Smooth muscle cell (in vitro differentiated cells): ENCODE measurements at regions not wholly inside any gene's neighbourhood (a gene's known extent, or its start where the extent isn't known, plus 50 kb on each side); places are given as distances from the start of the nearest gene placed in this dataset.

ENCODE experiments used
- DNase-seq: peaks from one replicate; lab custom pipeline; 2025; ENCODE audit not compliant: unreplicated experiment; lab: John Stamatoyannopoulos, UW
- H2AFZ ChIP-seq: fragments of 200-600 bp; sonication (generic); 2 replicates; pipeline ENCODE4 v1.6.0; 2016; ENCODE audit warnings: antibody characterized with exemption, low read depth, mild to moderate bottlenecking
- H3F3A ChIP-seq: fragments of 200-600 bp; sonication (generic); 2 replicates; pipeline ENCODE4 v1.6.0; 2017; ENCODE audit warnings: antibody characterized with exemption, low read depth
- H3K27ac ChIP-seq: fragments of 200-600 bp; sonication (generic); 2 replicates; pipeline ENCODE4 v1.5.1; 2016; ENCODE audit warnings: low read depth, mild to moderate bottlenecking
- H3K27me3 ChIP-seq: fragments of 200-600 bp; sonication (generic); 2 replicates; pipeline ENCODE4 v1.6.1; 2016; ENCODE audit warnings: low read depth, mild to moderate bottlenecking
- H3K36me3 ChIP-seq: fragments of 200-600 bp; sonication (generic); 2 replicates; pipeline ENCODE4 v1.5.1; 2016; ENCODE audit warnings: low read depth
- H3K4me1 ChIP-seq: fragments of 200-600 bp; sonication (generic); 2 replicates; pipeline ENCODE4 v1.5.1; 2016; ENCODE audit warnings: low read depth
- H3K4me2 ChIP-seq: fragments of 200-600 bp; sonication (generic); 2 replicates; pipeline ENCODE4 v1.6.0; 2016; ENCODE audit warnings: mild to moderate bottlenecking
- H3K4me3 ChIP-seq: fragments of 200-600 bp; sonication (generic); 2 replicates; pipeline ENCODE4 v1.5.1; 2016; ENCODE audit warnings: mild to moderate bottlenecking
- H3K79me2 ChIP-seq: fragments of 200-600 bp; sonication (generic); 2 replicates; pipeline ENCODE4 v1.6.0; 2016; ENCODE audit warnings: low read depth, mild to moderate bottlenecking
- H3K9ac ChIP-seq: fragments of 200-600 bp; sonication (generic); 2 replicates; pipeline ENCODE4 v1.6.0; 2016; ENCODE audit warnings: low read depth
- H3K9me3 ChIP-seq: fragments of 200-600 bp; sonication (generic); replicated peaks from 2 replicates; pipeline ENCODE4 v1.5.1; 2016; ENCODE audit warnings: low read depth
- H4K20me1 ChIP-seq: fragments of 200-600 bp; sonication (generic); 2 replicates; pipeline ENCODE4 v1.6.0; 2016; ENCODE audit warnings: low read depth
- CTCF ChIP-seq: fragments of 200-600 bp; sonication (generic); IDR thresholded peaks from 2 replicates; pipeline ENCODE4 v1.5.1; 2017; ENCODE audit warnings: borderline replicate concordance, mild to moderate bottlenecking, antibody characterized with exemption; ENCODE audit not compliant: insufficient read depth, poor library complexity, severe bottlenecking
- WGBS: methylation state at CpG from one replicate; pipeline ENCODE4 v1.1.7; 2016; ENCODE audit warnings: low lambda C conversion rate; 5-methylcytosine and 5-hydroxymethylcytosine counted together

GRCh38 chr2:22560021-22560420 is 825.0 kb upstream of the KLHL29 start:
- peaks cover 28% of the 10 kb centered on the region for H3K4me1 ChIP-seq
- no peak for DNase-seq
- no peak overlapping the region for H3K4me2 ChIP-seq
- H3K27me3 ChIP-seq = no peaks in the 10 kb centered on the region
- no peak overlapping the region for H3K27ac ChIP-seq
- TF ChIP-seq CTCF = no peak
- H3K9ac ChIP-seq = no peak overlapping the region
- no peak overlapping the region for H3K4me3 ChIP-seq
- H4K20me1 ChIP-seq = no peaks in the 10 kb centered on the region
- H3K79me2 ChIP-seq = no peaks in the 10 kb centered on the region
- H2AFZ ChIP-seq = no peak overlapping the region
- 87% methylated on average over 5 of the region's 5 CpGs for WGBS
- H3F3A ChIP-seq = no peaks in the 10 kb centered on the region
- no peaks in the 10 kb centered on the region for H3K36me3 ChIP-seq
- H3K9me3 ChIP-seq = no peaks in the 10 kb centered on the region

GRCh38 chr2:22579341-22579740 is 805.6 kb upstream of the KLHL29 start:
- no peak for DNase-seq
- Histone ChIP-seq H3K36me3 (no peaks in the 10 kb centered on the region), H3K4me3 (no peak overlapping the region), H3K79me2 (no peaks in the 10 kb centered on the region), H2AFZ (no peak overlapping the region), H3F3A (no peaks in the 10 kb centered on the region), H3K27me3 (no peaks in the 10 kb centered on the region), H4K20me1 (no peaks in the 10 kb centered on the region), H3K4me1 (no peaks in the 10 kb centered on the region), H3K27ac (no peak overlapping the region), H3K9me3 (peaks cover 11% of the 10 kb centered on the region), H3K9ac (no peak overlapping the region), H3K4me2 (no peak overlapping the region)
- WGBS = 85% methylated on average over 3 of the region's 3 CpGs
- TF ChIP-seq CTCF = no peak

- no peak overlapping the region for H3K4me2 ChIP-seq
- no peak overlapping the region for H3K9ac ChIP-seq
- no peaks in the 10 kb centered on the region for H3K27me3 ChIP-seq
- H3K9me3 ChIP-seq = peaks cover 11% of the 10 kb centered on the region
- no peak for TF ChIP-seq CTCF
- no peaks in the 10 kb centered on the region for H3K79me2 ChIP-seq
- no peak overlapping the region for H3K4me3 ChIP-seq
- WGBS = 86% methylated on average over 3 of the region's 3 CpGs
- H3K27ac ChIP-seq = no peak overlapping the region
- no peaks in the 10 kb centered on the region for H3F3A ChIP-seq
- H3K4me1 ChIP-seq = no peaks in the 10 kb centered on the region
- no peaks in the 10 kb centered on the region for H3K36me3 ChIP-seq
- no peaks in the 10 kb centered on the region for H4K20me1 ChIP-seq
- H2AFZ ChIP-seq = no peak overlapping the region
- no peak for DNase-seq
These were observed 802.9 kb upstream of the KLHL29 start for GRCh38 chr2:22582107-22582506.

- no peaks in the 10 kb centered on the region for H3K27me3 ChIP-seq
- 88% methylated on average over 5 of the region's 5 CpGs for WGBS
- no peak overlapping the region for H3K9ac ChIP-seq
- no peak overlapping the region for H3K4me2 ChIP-seq
- H3K9me3 ChIP-seq = no peaks in the 10 kb centered on the region
- H3K27ac ChIP-seq = no peak overlapping the region
- no peak for DNase-seq
- no peaks in the 10 kb centered on the region for H3K36me3 ChIP-seq
- H4K20me1 ChIP-seq = no peaks in the 10 kb centered on the region
- H3K79me2 ChIP-seq = no peaks in the 10 kb centered on the region
- no peak overlapping the region for H2AFZ ChIP-seq
- no peak for TF ChIP-seq CTCF
- no peaks in the 10 kb centered on the region for H3F3A ChIP-seq
- no peak overlapping the region for H3K4me3 ChIP-seq
- H3K4me1 ChIP-seq = peaks cover 15% of the 10 kb centered on the region
These were observed 788.7 kb upstream of the KLHL29 start for GRCh38 chr2:22596306-22596705.
